ENCODE measurements at regions not wholly inside any gene's neighbourhood (a gene's known extent, or its start where the extent isn't known, plus 50 kb on each side); places are given as distances from the start of the nearest gene placed in this dataset.

- TF ChIP-seq, protein P1, sequence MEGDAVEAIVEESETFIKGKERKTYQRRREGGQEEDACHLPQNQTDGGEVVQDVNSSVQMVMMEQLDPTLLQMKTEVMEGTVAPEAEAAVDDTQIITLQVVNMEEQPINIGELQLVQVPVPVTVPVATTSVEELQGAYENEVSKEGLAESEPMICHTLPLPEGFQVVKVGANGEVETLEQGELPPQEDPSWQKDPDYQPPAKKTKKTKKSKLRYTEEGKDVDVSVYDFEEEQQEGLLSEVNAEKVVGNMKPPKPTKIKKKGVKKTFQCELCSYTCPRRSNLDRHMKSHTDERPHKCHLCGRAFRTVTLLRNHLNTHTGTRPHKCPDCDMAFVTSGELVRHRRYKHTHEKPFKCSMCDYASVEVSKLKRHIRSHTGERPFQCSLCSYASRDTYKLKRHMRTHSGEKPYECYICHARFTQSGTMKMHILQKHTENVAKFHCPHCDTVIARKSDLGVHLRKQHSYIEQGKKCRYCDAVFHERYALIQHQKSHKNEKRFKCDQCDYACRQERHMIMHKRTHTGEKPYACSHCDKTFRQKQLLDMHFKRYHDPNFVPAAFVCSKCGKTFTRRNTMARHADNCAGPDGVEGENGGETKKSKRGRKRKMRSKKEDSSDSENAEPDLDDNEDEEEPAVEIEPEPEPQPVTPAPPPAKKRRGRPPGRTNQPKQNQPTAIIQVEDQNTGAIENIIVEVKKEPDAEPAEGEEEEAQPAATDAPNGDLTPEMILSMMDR (IDR thresholded peaks at IDR 0.05; ENCODE audit: poor library complexity) = no peak
- TF ChIP-seq EZH2 (IDR thresholded peaks at IDR 0.05; ENCODE audit: borderline replicate concordance) = no peak
- TF ChIP-seq EZH2phosphoT487 (IDR thresholded peaks at IDR 0.05; ENCODE audit: low read depth, severe bottlenecking, unreplicated experiment) = no peak
These were observed 557.4 kb upstream of the RAB6C start for GRCh38 chr2:129422028-129422427.
